GM12864 (cell line): ENCODE measurements at regions not wholly inside any gene's neighbourhood (a gene's known extent, or its start where the extent isn't known, plus 50 kb on each side); places are given as distances from the start of the nearest gene placed in this dataset.
"Not testable (repeated sequence)": the region's sequence is repeated elsewhere in the genome, so short reads cannot be mapped to it uniquely, and the experiment has no call there.

Experiments
- DNase-seq: peaks from one replicate; pipeline ENCODE4 v3.0.0-alpha.2; 2011; ENCODE audit warnings: low read depth
- H3K4me3 ChIP-seq: 2 replicates; pipeline ENCODE4 v1.5.1; 2011; ENCODE audit warnings: mild to moderate bottlenecking, low read depth, low read length, control low read depth
- CTCF ChIP-seq: IDR thresholded peaks from 2 replicates; pipeline ENCODE4 v1.5.1; 2011; ENCODE audit warnings: low read depth, mild to moderate bottlenecking, moderate library complexity, low read length, control low read depth, inconsistent platforms; ENCODE audit errors: missing control alignments

- no peak for DNase-seq
- no peak overlapping the region for H3K4me3 ChIP-seq
- no peak for TF ChIP-seq CTCF
These were observed 73.8 kb downstream of the SLC25A46 start for GRCh38 chr5:110812639-110813038.

GRCh38 chr5:110815916-110816605 is 77.3 kb downstream of the SLC25A46 start:
- no peak overlapping the region for H3K4me3 ChIP-seq
- no peak for TF ChIP-seq CTCF
- no peak for DNase-seq

GRCh38 chr5:110817459-110817858 is 78.7 kb downstream of the SLC25A46 start:
- TF ChIP-seq CTCF: no peak
- H3K4me3 ChIP-seq: no peak overlapping the region
- no peak for DNase-seq

GRCh38 chr5:110823571-110823970 is 84.8 kb downstream of the SLC25A46 start:
- DNase-seq: no peak
- no peak overlapping the region for H3K4me3 ChIP-seq
- no peak for TF ChIP-seq CTCF

GRCh38 chr5:110824936-110825441 is 86.2 kb downstream of the SLC25A46 start:
- TF ChIP-seq CTCF: no peak
- H3K4me3 ChIP-seq: no peak overlapping the region
- DNase-seq: no peak

GRCh38 chr5:110832683-110833082 is 93.9 kb downstream of the SLC25A46 start:
- no peak for DNase-seq
- H3K4me3 ChIP-seq: no peak overlapping the region
- no peak for TF ChIP-seq CTCF

GRCh38 chr5:110834933-110835332 is 96.1 kb downstream of the SLC25A46 start:
- DNase-seq, H3K4me3 ChIP-seq: not testable (repeated sequence)
